NOMO-1 (cell line): ENCODE measurements at regions not wholly inside any gene's neighbourhood (a gene's known extent, or its start where the extent isn't known, plus 50 kb on each side); places are given as distances from the start of the nearest gene placed in this dataset.
A peak's percentile ranks its signal among the peaks of the same experiment; 100 is the strongest.

Experiments
- DNase-seq, 2 experiments: peaks; one replicate each; lab custom pipeline; 2025; ENCODE audit not compliant: unreplicated experiment in 2 of 2; lab: John Stamatoyannopoulos, UW

DNA sequence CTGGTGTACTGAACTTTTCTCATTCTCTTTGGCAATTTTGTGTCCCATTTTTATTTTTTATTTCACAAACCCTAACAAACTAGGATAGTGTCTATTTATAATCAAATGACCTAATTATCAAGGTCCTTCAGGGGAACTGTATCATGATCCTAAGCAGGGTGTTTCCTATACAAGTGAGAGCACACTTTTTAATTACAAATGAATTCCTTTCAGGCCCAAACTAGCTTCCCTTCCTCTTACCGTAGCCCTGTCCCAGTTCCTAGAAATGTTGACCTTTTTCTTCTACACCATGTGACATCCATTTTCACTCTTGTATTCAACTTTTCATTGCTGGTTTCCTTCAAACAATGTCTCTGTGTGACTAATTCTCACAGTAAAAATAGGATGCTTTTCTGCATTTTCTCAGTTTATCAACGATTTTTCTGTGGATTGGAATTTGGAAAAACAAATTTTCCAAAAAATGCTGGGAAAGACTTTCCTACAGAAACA is 411.4 kb downstream of the CCDC91 start:
- no peak for DNase-seq

DNA sequence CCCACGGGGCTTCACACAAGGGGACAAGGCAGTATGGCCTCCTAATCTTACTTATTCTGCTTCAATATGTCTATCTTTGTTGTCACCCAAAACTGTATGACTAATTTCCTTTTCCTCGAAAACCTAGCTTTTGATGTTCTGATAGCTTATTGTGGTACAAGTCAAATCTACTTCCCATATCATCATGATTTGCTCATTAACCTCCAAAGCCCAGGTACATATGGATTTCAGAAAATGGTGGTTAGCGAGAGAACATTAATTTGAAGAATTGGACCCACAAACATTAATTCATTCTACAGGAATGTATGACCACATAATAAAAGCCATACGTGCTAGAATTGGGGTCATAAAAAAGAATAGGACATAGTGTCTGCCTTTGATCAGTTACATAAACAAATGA is 412.5 kb downstream of the CCDC91 start:
- DNase-seq: no peak

DNA sequence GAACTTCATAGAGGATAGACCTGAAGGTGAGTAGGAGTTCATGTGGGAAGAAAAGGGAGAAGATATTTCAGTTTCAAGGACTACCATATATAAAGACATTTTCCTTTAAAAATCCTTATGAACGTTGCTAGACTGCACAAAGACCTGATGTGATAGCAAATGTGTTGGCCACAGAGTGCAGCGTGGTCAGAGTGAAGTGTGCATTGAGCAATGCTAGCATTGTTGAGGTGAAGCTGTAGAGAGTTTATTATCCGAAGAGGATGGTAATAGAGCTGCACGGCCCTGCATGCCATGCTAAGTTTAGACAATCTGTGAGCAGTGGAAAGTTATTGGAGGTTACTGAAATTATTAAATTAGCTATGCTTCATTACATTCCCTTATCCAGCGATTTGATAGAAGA is 413.0 kb downstream of the CCDC91 start:
- DNase-seq: no peak

DNA sequence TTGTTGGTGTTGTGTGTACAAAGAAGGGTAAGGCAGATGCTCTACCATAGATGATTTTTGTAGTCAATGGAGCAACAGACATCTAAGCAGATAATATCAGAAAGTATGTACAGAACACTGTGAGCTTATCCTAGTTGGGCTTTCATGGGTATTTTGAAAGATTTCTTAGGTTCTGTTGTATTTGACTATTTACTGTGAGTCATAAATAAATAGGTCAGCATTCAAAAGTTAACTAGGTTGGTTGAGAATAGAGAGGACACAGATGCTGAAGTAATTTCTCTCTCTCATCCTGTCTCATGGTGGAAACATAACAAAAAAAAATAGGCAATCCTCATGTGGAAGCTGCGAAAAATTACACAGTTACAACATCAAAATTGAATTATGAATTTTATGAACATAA is 413.5 kb downstream of the CCDC91 start:
- DNase-seq: no peak

DNA sequence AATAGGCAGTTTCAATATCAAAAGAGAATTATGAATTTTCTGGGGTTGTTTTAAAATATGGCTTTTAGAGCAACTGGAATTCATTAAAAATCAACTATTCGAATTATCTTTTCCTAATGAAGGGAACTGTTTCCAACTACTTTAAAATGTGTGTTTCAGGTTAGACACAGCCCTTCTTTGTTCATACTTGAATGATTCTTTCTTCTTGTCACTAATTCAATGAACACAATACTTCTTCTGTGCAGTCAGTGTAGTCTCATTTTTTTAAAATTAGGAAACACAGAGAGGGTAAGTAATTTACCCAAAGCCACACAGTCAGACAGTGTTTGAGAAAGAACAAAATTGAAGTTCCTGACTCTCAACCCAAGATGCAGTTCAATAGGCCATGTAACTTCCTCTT is 414.0 kb downstream of the CCDC91 start:
- DNase-seq: no peak

DNA sequence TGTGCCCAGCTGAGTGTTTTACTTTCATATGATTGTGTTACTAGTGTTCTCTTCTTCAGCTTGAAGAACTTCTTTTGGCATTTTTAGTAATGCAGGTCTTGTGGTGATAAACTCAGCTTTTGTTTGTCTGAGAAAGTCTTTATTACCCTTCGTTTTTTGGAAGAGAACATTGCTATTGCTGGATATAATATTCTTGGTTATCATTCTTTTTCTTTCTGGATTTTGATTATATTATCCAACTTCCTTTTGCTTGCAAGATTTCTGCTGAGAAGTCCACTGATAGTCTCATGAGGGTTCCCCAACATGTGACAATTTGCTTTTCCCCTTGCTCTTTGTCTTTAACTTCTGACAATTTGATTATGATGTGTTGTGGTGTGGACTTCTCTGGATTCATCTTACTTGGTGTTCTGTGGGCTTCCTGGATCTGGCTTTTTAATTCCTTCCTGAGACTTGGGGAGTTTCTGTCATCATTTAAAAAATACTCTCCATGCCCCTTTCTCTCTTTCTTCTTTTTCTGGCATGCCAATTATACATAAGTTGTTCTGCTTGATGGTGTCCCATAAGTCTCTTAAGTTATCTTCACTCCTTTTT is 416.8 kb downstream of the CCDC91 start:
- DNase-seq: no peak

DNA sequence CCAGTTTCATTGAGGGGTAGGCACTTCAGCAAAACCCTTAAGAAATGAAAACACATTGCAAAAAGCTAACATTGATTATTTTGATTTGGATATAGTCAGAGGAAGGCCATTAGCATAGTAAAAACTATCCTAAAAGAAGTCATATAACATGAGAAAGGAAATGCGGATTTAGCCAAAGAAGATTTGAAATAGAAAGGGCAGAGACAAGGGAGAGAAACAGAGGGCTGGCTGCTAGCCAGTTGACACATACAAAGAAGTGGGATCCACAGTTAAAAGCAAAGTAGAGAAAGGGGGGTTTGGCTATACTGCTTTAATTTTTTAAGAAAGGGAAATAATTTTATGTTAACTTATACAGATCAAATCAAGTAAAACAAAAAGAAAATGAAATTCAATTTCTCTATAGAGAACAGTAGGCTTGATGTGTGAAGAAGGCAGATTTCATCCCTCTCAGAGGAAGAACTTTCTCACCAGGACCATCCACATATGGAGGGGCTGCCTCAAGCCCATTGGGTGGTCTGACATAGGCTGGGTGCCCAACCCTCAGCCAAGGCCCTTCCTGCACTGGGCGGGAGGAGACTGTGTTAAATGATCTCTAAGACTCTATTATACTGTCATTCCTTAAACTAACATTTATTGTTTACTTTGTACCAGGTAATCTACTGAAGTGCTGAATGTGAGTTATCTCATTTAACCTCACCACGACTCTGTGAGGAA is 420.3 kb downstream of the CCDC91 start:
- no peak for DNase-seq

DNA sequence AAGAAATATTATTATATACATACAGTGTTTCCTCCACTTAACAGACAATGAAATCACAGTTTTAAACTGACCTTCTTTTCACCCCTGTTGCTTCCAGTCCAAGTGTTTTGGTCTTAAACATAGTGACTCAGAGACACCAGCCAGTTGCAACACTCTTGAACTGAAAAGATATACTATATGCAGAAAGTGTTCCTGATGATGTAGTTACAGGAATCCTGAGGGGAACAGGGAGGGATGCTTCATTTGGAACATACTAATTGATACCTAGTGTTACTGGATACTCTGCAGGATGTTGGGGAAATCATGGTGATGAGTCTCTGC is 420.8 kb downstream of the CCDC91 start:
- peak in 1 of 2 experiments; percentile 9 for DNase-seq

DNA sequence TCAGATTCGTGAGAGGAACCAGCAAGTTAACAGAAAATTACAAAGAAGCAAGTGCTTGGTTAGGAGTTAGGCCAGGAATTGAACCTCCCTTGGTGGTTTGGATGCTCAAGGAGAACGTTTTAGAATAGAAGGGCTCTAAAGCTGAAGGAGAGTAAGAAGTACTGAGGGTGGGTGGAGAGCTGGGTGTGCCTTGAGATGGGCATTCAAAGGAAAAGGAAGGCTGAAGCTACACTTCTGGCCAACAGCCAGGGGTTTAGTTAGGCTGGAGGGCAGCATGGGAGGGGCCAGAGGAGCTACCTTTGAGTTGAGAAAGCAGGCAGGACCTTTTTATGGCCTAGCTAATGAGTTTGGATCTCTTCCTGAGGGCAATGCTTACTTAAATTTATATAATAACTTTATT is 421.2 kb downstream of the CCDC91 start:
- no peak for DNase-seq

DNA sequence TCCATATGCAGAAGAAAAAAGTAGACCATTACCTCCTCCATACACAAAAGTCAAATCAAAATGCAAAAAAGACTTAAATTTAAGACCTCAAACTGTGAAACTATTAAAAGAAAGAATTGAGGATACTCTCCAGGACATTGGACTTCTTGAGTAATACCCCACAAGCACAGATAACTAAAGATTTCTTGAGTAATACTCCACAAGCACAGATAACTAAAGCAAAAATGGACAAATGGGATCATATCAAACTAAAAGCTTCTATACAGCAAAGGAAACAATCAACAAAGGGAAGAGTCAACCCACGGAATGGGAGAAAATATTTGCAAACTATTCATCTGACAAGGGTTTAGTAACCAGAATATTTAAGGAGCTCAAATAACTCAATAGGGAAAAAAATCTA is 427.9 kb downstream of the CCDC91 start:
- no peak for DNase-seq

DNA sequence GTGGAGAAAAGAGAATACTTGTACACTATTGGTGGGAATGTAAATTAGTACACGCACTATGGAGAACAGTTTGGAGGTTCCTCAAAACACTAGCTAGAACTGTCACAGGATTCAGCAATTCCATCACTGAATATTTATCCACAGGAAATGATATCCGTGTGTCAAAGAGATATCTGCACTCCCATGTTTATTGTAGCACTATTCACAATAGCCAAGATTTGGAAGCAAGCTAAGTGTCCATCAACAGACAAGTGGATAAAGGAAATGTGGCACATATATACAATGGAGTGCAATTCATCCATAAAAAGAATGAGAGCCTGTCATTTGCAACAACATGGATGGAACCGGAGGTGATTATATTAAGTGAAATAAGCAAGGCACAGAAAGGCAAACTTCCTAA is 428.5 kb downstream of the CCDC91 start:
- DNase-seq: no peak

DNA sequence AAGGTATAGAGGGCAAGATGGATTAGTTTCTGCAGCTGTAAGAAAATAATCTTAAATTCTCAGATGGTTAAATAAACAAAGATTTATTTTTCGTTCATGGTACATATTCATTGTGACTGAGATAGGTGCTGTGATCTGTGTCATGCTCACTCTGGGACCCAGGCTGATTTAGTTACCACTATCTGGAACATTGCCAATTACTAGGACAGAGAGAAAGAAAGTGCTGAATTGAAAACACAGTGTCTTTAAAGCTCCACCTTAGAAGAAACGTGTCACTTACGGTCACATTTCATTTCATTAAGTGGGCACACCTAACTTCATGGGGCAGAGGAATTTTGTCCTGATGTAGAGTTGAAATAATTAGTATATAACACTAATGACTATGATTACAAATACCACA is 430.0 kb downstream of the CCDC91 start:
- DNase-seq: no peak

DNA sequence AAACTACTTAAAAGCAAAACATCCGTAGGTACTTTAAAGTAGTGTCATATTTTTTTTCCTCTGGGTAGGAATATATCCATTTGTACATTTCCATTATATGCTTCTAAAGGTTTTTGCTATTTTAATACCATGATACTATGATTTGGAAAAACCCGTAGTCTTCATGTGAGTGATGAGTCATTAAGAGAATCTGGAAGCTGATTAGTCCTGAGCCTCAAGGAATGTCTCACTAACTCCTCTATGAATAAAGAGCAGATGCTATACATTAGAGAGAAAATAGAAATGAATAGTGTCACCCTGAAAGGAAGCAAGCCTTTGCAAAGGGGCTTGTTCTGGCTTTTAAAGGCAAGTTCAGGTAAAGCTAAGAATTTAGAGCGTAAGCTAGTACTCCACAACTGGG is 432.1 kb downstream of the CCDC91 start:
- no peak for DNase-seq

DNA sequence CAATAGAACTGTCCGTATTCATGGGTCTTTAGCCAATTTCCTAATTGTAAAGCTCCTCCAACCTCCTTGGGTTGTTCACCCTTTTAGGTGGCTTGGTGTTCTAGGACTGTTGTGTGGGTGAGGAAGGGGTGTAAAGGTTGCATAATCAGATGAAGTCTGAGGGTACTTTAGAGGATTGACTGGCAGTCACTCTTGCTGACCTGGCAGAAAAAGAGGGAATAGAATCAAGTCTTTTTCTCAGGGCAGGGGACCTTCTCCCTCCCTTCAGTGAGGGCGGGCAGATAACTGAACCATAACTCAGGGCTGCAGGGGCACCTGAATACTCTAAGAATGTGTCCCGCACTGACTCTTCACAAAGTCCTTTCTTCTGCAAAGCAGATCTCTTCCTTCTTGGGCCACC is 436.2 kb downstream of the CCDC91 start:
- DNase-seq: no peak

DNA sequence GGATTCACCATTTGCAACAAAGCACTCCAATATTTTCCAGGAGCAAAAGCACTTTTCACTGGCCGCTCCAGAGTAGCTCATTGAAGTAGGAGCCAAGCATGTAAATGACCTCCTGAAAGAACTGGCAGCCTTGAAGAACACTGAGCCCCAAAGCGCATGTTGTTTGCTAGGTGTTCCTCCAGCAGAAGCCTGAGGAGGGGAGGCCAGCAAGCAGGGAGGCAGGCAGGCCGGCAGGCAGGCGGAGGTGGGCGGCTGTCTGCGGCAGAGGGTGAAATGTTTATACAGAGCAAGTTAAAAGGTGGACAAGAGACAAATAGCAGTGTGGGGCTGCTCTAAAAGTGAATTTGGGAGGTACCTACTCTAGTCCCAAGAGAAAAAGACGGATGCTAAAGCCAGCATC is 439.4 kb downstream of the CCDC91 start:
- DNase-seq: no peak

DNA sequence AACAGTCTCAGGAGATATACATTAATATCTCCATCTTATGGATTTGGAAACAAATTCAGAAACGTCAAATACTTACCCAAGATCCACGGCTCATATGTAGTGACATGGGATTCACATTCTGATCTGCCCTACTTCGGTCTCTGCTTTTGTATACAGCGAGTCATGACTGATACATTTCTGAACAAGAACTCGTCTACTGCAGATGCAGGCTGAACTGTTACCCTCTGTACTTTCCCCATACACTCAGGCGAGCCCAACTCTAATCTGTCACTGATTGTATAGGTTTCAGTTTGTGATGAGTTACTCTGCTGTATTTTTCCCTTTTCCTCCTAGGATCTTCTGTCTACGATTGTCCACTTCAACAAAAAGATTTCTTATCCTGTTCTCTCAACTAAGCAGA is 441.6 kb downstream of the CCDC91 start:
- no peak for DNase-seq

DNA sequence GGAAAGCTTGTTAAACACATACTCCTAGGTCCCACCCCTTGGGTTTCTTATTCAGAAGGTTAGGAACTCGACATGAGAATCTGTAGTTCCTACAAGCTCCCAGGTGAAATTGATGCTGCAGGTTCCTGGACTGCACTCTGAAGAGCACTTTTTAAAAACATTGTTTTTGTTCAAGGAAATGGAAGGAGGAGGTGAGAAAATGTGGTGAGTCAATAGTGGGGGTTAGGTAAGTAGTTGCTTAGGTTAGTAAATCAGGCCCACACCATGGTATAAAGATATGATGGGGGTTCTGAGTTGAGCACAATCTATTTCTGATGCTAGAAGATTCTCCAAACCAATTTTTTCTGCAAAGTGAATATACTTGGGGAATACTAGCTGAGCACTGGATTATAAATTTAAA is 450.3 kb downstream of the CCDC91 start:
- DNase-seq: no peak

DNA sequence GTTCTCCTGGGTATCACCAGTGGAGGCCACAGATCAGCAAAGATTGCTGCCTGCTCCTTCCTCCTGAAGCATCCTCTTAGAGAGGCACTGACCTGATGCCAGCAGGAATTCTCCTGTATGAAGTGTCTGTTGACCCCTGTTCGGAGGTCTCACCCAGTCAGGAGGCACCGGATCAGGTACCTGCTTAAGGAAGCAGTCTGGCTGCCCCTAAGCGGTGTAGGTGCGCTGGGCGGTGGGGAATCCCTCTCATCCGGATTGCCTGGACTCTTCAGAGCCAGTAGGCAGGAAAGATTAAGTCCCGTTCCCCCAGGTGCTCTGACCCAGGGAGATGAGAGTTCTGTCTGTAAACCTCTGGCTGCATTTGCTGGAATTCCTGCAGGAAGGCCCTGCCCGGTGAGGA is 455.2 kb downstream of the CCDC91 start:
- no peak for DNase-seq

DNA sequence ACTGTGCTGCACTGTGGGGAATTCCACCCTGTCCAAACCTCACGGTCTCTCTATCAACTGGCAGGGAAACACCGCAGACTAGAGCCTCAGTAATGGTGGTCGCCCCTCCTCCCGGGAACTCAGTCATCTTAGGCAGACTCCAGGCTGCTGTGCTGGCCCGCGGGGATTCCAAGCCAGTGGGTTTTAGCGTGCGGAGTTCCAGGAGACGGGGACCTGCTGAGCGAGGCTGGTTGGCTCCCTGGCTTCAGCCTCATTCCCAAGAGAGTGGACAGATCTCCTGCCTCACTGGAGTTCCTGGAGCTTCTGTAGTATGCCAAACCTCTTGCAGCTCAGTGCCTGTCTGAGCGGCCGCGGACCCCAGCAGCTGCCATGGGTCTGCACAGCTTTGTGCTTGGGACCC is 455.6 kb downstream of the CCDC91 start:
- no peak for DNase-seq

DNA sequence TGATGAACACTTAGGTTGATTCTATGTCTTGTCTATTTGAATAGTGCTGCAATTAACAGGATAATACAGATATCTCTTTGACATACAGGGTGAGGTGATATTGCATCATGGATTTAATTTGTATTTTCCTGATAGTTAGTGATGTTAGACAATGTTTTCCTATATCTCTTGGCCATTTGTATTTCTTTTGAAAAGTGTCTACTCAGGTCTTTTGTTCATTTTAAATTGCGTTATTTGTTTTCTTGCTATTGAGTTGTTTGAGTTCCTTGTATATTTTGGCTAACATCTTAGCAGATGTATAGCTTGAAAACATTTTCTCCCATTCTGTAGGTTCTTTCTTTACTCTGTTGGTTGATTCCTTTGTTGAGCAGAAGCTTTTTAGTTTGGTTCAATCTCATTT is 460.6 kb downstream of the CCDC91 start:
- DNase-seq: no peak

DNA sequence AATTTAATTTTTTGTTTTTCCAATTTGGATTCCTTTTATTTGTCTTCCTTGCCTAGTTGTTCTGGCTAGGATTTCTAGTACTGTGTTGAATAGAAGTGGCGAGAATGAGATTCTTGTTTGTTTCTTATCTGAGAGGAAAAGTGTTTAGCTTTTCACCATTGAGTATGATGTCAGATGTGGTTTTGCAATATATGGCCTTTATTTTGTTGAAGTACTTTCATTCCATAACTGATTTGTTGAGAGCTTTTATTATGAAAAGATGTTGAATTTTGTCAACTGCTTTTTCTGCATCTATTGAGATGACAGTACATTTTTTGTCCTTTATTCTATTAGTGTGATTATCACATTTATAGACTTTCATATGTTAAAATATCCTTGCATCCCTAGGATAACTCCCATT is 462.0 kb downstream of the CCDC91 start:
- DNase-seq: no peak

DNA sequence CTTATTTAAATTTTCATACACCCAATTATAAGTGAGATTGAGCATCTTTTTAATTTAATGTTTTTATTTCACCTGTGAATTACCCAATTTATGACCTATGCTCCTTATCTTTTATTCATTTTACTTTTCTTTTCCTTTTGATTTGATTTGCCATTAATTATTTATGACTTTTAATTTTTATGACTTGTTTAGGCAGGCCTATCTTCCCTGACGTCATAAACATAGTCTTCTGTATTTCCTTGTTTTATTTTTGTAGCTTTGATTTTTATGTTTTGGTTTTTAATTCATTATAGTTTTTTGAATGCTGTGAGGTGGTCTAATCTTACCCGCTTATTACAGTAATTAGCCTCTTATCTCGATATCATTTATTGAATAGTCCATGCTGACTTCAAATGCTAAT is 467.1 kb upstream of the FAR2 start:
- DNase-seq: no peak

DNA sequence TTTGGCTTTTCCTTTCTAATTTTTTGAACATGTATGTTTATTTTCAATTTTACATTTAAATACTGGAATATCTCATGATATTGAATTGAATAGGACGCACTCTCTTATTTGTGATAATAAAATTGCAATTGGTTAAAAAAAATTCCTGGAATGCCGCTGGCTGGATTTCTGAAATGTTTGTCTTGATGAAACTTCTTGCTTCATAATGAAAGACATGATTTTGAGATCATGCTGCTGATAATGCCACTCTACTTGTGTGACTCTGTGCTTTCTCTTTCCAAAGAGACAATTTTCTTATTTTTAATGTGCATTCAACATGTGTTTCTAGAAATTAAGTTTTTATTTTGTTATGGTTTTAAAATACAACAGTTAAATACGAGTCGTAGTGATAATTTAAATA is 465.7 kb upstream of the FAR2 start:
- no peak for DNase-seq
